ENCODE measurements at regions not wholly inside any gene's neighbourhood (a gene's known extent, or its start where the extent isn't known, plus 50 kb on each side); places are given as distances from the start of the nearest gene placed in this dataset.

DNA sequence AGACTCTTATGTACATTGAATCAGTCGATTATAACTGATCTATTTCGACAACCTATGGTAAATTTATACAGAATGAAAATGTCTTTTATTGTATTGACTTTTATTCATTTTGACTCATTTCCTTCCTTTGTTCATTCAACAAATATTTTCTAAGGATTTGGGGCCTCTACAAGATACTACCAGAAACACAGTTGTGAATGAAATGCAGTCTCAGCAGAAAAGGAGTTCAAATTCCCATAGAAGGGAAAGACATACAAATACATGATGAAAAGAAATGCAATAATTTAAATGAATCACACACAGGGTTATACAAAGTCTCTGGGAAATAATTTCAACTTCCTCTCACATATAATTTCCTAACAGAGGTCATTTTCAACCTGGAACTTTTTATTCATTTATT, 134.0 kb upstream of the SEMA3A start:
- TF ChIP-seq CTCF (IDR thresholded peaks at IDR 0.05) (no peak), POLR2A (IDR thresholded peaks at IDR 0.05) (no peak)
